ENCODE measurements at regions not wholly inside any gene's neighbourhood (a gene's known extent, or its start where the extent isn't known, plus 50 kb on each side); places are given as distances from the start of the nearest gene placed in this dataset.

DNA sequence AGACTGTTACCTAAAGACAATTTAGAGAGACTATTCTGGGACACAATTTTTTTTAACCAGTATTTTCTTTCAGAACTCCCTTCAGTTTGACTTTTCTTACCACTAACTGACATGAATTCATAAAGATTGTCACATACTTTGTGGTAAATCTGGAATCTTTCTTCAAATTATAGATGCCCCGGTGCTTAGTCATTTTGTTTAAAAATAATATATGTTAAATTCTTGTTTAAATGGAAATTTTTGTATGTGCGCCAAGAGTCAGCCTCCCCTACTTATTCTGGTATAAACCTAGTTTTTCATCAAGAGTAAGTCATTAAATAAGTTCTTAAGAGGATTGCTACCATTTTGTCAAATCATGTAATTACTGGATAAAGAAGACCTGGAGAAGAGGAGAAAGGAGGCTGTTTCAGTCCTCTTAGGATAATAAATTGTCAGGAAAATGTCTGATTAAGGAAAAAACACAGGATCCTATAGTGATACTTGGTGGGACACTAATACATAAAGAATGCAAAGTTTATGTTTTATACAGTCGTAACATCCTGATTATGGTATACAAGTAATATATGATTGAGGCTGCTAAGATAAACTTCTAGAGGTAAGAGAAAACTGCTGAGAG is 424.4 kb downstream of the PMP22 start:
- intact Hi-C loops (cut with DNase I; ENCODE audit: low total_unique reads) = no loop called here
- Histone ChIP-seq H3K4me3 (no peak overlapping the region), H3K9me3 (no peaks in the 10 kb centered on the region), H3K4me1 (no peaks in the 10 kb centered on the region), H3K27me3 (no peaks in the 10 kb centered on the region), H3K36me3 (no peaks in the 10 kb centered on the region), H3K27ac (no peak overlapping the region)
- no peak for DNase-seq (ENCODE audit: low spot score in 2 of 2)
- TF ChIP-seq, protein P1, sequence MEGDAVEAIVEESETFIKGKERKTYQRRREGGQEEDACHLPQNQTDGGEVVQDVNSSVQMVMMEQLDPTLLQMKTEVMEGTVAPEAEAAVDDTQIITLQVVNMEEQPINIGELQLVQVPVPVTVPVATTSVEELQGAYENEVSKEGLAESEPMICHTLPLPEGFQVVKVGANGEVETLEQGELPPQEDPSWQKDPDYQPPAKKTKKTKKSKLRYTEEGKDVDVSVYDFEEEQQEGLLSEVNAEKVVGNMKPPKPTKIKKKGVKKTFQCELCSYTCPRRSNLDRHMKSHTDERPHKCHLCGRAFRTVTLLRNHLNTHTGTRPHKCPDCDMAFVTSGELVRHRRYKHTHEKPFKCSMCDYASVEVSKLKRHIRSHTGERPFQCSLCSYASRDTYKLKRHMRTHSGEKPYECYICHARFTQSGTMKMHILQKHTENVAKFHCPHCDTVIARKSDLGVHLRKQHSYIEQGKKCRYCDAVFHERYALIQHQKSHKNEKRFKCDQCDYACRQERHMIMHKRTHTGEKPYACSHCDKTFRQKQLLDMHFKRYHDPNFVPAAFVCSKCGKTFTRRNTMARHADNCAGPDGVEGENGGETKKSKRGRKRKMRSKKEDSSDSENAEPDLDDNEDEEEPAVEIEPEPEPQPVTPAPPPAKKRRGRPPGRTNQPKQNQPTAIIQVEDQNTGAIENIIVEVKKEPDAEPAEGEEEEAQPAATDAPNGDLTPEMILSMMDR (IDR thresholded peaks at IDR 0.05) = no peak
- TF ChIP-seq POLR2A (IDR thresholded peaks at IDR 0.05) = no peak
- TF ChIP-seq POLR2AphosphoS5 (IDR thresholded peaks at IDR 0.05) = no peak

DNA sequence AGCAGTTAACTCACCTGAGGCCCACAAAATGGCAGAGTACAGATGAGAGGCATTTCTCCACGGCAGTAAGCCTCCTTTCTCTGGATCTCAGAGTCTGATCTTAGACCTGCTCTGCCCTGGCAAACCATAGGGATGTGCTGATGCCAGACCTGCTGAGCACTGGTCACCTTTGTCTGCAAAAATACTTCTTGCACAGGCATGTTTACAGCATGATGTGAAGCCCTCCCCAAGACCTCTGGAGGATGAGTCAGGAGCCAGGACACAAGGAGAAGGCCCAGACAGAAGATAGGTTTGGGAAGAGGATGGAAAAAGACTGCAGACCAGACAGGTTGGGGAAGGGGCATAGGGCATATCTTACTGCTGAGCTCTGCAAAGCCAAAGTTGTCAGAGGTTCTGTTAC is 426.6 kb downstream of the PMP22 start:
- no peaks in the 10 kb centered on the region for H3K36me3 ChIP-seq
- no peaks in the 10 kb centered on the region for H3K9me3 ChIP-seq
- H3K27me3 ChIP-seq = no peaks in the 10 kb centered on the region
- DNase-seq (ENCODE audit: low spot score in 2 of 2) = no peak
- TF ChIP-seq POLR2A (IDR thresholded peaks at IDR 0.05) (no peak), POLR2AphosphoS5 (IDR thresholded peaks at IDR 0.05) (no peak)
- TF ChIP-seq, protein P1 (IDR thresholded peaks at IDR 0.05) = no peak
- H3K27ac ChIP-seq = no peak overlapping the region
- no peaks in the 10 kb centered on the region for H3K4me1 ChIP-seq
- intact Hi-C loops (cut with DNase I; ENCODE audit: low total_unique reads) = no loop called here
- no peak overlapping the region for H3K4me3 ChIP-seq

- H3K27ac ChIP-seq = no peak overlapping the region
- no peaks in the 10 kb centered on the region for H3K4me1 ChIP-seq
- no peaks in the 10 kb centered on the region for H3K27me3 ChIP-seq
- TF ChIP-seq, protein P1 (IDR thresholded peaks at IDR 0.05) = no peak
- TF ChIP-seq POLR2AphosphoS5 (IDR thresholded peaks at IDR 0.05) (no peak), POLR2A (IDR thresholded peaks at IDR 0.05) (no peak)
- no peak overlapping the region for H3K4me3 ChIP-seq
- no peak for DNase-seq (ENCODE audit: low spot score in 2 of 2)
- intact Hi-C loops (cut with DNase I; ENCODE audit: low total_unique reads) = no loop called here
- H3K9me3 ChIP-seq = no peaks in the 10 kb centered on the region
- H3K36me3 ChIP-seq = no peaks in the 10 kb centered on the region
Measured at GRCh38 chr17:14833201-14833785, 431.8 kb downstream of the PMP22 start.

- Histone ChIP-seq H3K4me3 (no peak overlapping the region), H3K27me3 (no peaks in the 10 kb centered on the region), H3K36me3 (no peaks in the 10 kb centered on the region), H3K9me3 (no peaks in the 10 kb centered on the region), H3K27ac (no peak overlapping the region), H3K4me1 (no peaks in the 10 kb centered on the region)
- TF ChIP-seq POLR2A (IDR thresholded peaks at IDR 0.05) (no peak), POLR2AphosphoS5 (IDR thresholded peaks at IDR 0.05) (no peak)
- no peak for DNase-seq (ENCODE audit: low spot score in 2 of 2)
- intact Hi-C loops (cut with DNase I; ENCODE audit: low total_unique reads) = no loop called here
Measured at GRCh38 chr17:14831491-14831890, 433.6 kb downstream of the PMP22 start.

DNA sequence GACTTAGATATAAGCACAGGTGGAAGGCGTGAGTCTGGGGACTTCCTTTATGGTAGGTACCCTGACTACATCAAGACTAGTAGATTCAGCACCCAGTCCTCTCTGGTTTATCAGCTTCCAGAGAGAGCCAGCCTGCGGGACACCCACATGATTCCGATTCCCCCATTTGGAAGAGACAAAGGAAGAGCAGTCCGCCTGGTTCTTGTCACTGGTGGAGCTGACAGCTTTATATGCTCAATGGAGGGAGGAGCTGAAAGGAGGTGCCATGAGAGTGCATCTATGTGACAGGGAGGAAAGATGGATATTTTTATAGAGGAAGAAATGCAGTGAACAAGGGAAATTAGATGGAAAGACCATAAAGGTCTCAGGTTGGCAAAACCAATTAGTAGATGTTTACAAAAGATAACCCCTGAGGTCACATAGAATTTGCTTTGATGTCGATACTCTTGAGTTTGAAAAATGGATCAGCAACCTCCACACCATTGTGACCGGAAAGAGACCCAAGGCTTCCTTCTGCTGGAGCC is 437.7 kb downstream of the PMP22 start:
- TF ChIP-seq POLR2AphosphoS5 (IDR thresholded peaks at IDR 0.05) = no peak
- TF ChIP-seq, protein P1 (IDR thresholded peaks at IDR 0.05) = no peak
- no peak for TF ChIP-seq POLR2A (IDR thresholded peaks at IDR 0.05)
- H3K27me3 ChIP-seq = no peaks in the 10 kb centered on the region
- H3K36me3 ChIP-seq = no peaks in the 10 kb centered on the region
- H3K4me3 ChIP-seq = no peak overlapping the region
- no peaks in the 10 kb centered on the region for H3K4me1 ChIP-seq
- no peak for DNase-seq (ENCODE audit: low spot score in 2 of 2)
- H3K9me3 ChIP-seq = peaks cover 7 to 8% of the 10 kb centered on the region in 2 donors
- intact Hi-C loops (cut with DNase I; ENCODE audit: low total_unique reads) = no loop called here
- no peak overlapping the region for H3K27ac ChIP-seq

Data from breast epithelium (tissue), 4 donors.